Fibroblast of lung (primary cell): ENCODE measurements at regions not wholly inside any gene's neighbourhood (a gene's known extent, or its start where the extent isn't known, plus 50 kb on each side); places are given as distances from the start of the nearest gene placed in this dataset.

Experiments used
- DNase-seq, 2 donors: peaks; one replicate each; pipeline versions ENCODE4 v3.0.0 to v3.0.0-alpha.2; 2010; ENCODE audit warnings: low read depth in 2 of 2
- H2AFZ ChIP-seq: 2 replicates; pipeline ENCODE4 v1.5.1; 2012; ENCODE audit warnings: low read length, control low read depth, inconsistent platforms
- H3K27ac ChIP-seq: 2 replicates; pipeline ENCODE4 v1.5.1; 2011; ENCODE audit warnings: low read length, control low read depth; ENCODE audit not compliant: insufficient read depth
- H3K27me3 ChIP-seq: 2 replicates; pipeline ENCODE4 v1.5.1; 2011; ENCODE audit warnings: mild to moderate bottlenecking, low read length; ENCODE audit not compliant: control insufficient read depth, insufficient read depth
- H3K36me3 ChIP-seq: 2 replicates; pipeline ENCODE4 v1.5.1; 2011; ENCODE audit warnings: low read length; ENCODE audit not compliant: control insufficient read depth, insufficient read depth
- H3K4me1 ChIP-seq: 2 replicates; pipeline ENCODE4 v1.5.1; 2011; ENCODE audit warnings: low read length; ENCODE audit not compliant: control insufficient read depth, insufficient read depth; ENCODE audit errors: extremely low read depth
- H3K4me2 ChIP-seq: 2 replicates; pipeline ENCODE4 v1.5.1; 2011; ENCODE audit warnings: low read length, control low read depth; ENCODE audit not compliant: insufficient read depth; ENCODE audit errors: extremely low read depth
- H3K4me3 ChIP-seq, 4 experiments: fragments of 200-600 bp in 1 of 4; sonication (generic) in 1 of 4; replicated peaks in 1 of 4; 2 replicates each; pipeline ENCODE4 v1.5.1; 2011 to 2016; ENCODE audit warnings: low read length in 4 of 4, low read depth in 3 of 4, mild to moderate bottlenecking in 3 of 4, control low read depth in 2 of 4, inconsistent platforms in 1 of 4, mixed read lengths in 1 of 4; ENCODE audit not compliant: insufficient read depth in 1 of 4; ENCODE audit errors: control extremely low read depth in 1 of 4
- H3K79me2 ChIP-seq: 2 replicates; pipeline ENCODE4 v1.5.1; 2012; ENCODE audit warnings: mild to moderate bottlenecking, low read length, inconsistent platforms; ENCODE audit not compliant: control insufficient read depth, insufficient read depth
- H3K9ac ChIP-seq: 2 replicates; pipeline ENCODE4 v1.5.1; 2011; ENCODE audit warnings: mild to moderate bottlenecking, low read length, control low read depth; ENCODE audit not compliant: insufficient read depth
- H3K9me3 ChIP-seq: 2 replicates; pipeline ENCODE4 v1.5.1; 2012; ENCODE audit warnings: low read depth, low read length; ENCODE audit not compliant: control insufficient read depth, insufficient read depth
- H4K20me1 ChIP-seq: 2 replicates; pipeline ENCODE4 v1.5.1; 2011; ENCODE audit warnings: low read length; ENCODE audit not compliant: control insufficient read depth, insufficient read depth; ENCODE audit errors: extremely low read depth
- EZH2 ChIP-seq: IDR thresholded peaks from 2 replicates; pipeline ENCODE4 v1.5.1; 2012; ENCODE audit warnings: low read length, control low read depth, mild to moderate bottlenecking; ENCODE audit errors: missing control alignments
- TF ChIP-seq, protein P1 (sequence below), 2 donors: IDR thresholded peaks in 1 of 2; conservative IDR thresholded peaks in 1 of 2; 1 replicate in 1 of 2; 2 replicates in 1 of 2; pipeline ENCODE4 v1.5.1; 2011 to 2012; ENCODE audit warnings: low read length in 2 of 2, control low read depth in 1 of 2, inconsistent platforms in 1 of 2, low read depth in 1 of 2, mild to moderate bottlenecking in 1 of 2

DNA sequence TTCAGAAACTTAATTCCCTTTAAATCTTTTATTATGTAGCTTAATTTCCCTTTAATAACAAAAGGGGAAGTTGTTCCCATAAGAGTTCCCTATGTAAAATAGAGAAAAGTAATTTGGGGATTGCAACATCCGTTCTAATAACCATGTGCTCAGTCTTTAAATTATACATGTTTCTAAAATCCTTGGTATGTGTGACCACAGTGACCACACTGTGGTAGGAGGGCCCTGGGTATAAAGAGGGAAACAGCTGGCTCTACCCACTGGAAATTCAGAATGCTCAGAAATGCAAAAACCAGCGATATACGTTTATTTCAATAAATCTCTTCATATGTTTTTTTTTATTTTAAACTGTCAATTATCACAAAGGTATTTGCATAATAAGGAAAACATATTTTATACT lies 219.1 kb downstream of the FGF13 start:
- Histone ChIP-seq H4K20me1 (no peaks in the 10 kb centered on the region), H3K4me3 (no peak overlapping the region), H3K9me3 (no peaks in the 10 kb centered on the region), H2AFZ (no peak overlapping the region), H3K36me3 (no peaks in the 10 kb centered on the region), H3K9ac (no peak overlapping the region), H3K4me1 (no peaks in the 10 kb centered on the region), H3K27ac (no peak overlapping the region), H3K79me2 (no peaks in the 10 kb centered on the region), H3K4me2 (no peak overlapping the region), H3K27me3 (no peaks in the 10 kb centered on the region)
- TF ChIP-seq EZH2 = no peak
- TF ChIP-seq, protein P1, sequence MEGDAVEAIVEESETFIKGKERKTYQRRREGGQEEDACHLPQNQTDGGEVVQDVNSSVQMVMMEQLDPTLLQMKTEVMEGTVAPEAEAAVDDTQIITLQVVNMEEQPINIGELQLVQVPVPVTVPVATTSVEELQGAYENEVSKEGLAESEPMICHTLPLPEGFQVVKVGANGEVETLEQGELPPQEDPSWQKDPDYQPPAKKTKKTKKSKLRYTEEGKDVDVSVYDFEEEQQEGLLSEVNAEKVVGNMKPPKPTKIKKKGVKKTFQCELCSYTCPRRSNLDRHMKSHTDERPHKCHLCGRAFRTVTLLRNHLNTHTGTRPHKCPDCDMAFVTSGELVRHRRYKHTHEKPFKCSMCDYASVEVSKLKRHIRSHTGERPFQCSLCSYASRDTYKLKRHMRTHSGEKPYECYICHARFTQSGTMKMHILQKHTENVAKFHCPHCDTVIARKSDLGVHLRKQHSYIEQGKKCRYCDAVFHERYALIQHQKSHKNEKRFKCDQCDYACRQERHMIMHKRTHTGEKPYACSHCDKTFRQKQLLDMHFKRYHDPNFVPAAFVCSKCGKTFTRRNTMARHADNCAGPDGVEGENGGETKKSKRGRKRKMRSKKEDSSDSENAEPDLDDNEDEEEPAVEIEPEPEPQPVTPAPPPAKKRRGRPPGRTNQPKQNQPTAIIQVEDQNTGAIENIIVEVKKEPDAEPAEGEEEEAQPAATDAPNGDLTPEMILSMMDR (conservative IDR thresholded peaks at IDR 0.05 in 1 of 2, IDR thresholded peaks at IDR 0.05 in 1 of 2; ENCODE audit: low read depth in 1 of 2, low read length in 2 of 2) = no peak
- no peak for DNase-seq

- Histone ChIP-seq H3K79me2 (no peaks in the 10 kb centered on the region), H3K27ac (no peak overlapping the region), H3K27me3 (no peaks in the 10 kb centered on the region), H3K9ac (no peak overlapping the region), H3K4me1 (no peaks in the 10 kb centered on the region), H3K4me2 (no peak overlapping the region), H4K20me1 (no peaks in the 10 kb centered on the region), H2AFZ (no peak overlapping the region), H3K9me3 (no peaks in the 10 kb centered on the region), H3K36me3 (no peaks in the 10 kb centered on the region), H3K4me3 (no peak overlapping the region)
- TF ChIP-seq, protein P1 (conservative IDR thresholded peaks at IDR 0.05 in 1 of 2, IDR thresholded peaks at IDR 0.05 in 1 of 2; ENCODE audit: low read depth in 1 of 2, low read length in 2 of 2) = no peak
- TF ChIP-seq EZH2 = no peak
- no peak for DNase-seq
Measured at GRCh38 chrX:138487866-138488265, 223.7 kb downstream of the FGF13 start.

DNA sequence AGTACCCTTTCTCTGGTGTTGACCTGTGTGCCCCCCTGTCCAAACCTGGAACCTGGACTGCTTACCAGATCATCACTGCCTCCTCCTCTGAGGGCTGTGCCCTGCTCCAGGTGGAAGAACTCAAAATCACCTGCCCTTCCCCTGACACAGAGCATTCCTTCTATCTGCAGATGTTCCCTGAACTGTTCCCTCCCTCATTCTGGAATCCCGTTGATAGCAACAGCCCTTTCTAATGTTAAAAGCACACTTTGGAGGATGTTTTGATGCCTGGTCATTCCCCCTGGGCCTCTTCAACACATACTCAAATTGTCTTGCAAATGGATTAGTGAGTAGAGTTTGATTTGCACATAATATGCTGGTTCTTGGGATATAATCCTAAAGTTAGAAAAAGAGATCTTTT lies 225.8 kb downstream of the FGF13 start:
- Histone ChIP-seq H3K4me2 (no peak overlapping the region), H3K36me3 (no peaks in the 10 kb centered on the region), H3K27ac (no peak overlapping the region), H3K27me3 (no peaks in the 10 kb centered on the region), H3K79me2 (no peaks in the 10 kb centered on the region), H3K4me1 (no peaks in the 10 kb centered on the region), H2AFZ (no peak overlapping the region), H3K9me3 (no peaks in the 10 kb centered on the region), H3K9ac (no peak overlapping the region), H4K20me1 (no peaks in the 10 kb centered on the region), H3K4me3 (no peak overlapping the region)
- no peak for DNase-seq
- TF ChIP-seq, protein P1 (conservative IDR thresholded peaks at IDR 0.05 in 1 of 2, IDR thresholded peaks at IDR 0.05 in 1 of 2; ENCODE audit: low read depth in 1 of 2, low read length in 2 of 2) = no peak
- no peak for TF ChIP-seq EZH2
